GM23338 (cell line): ENCODE measurements at regions not wholly inside any gene's neighbourhood (a gene's known extent, or its start where the extent isn't known, plus 50 kb on each side); places are given as distances from the start of the nearest gene placed in this dataset.

Source experiments
- CREB1 ChIP-seq: fragments of 250-450 bp; sonication (Bioruptor Pico); IDR thresholded peaks from 2 replicates; pipeline ENCODE4 v1.5.0; 2020; ENCODE audit warnings: low read depth, mild to moderate bottlenecking, moderate library complexity
- EZH2 ChIP-seq: fragments of 200-600 bp; sonication (generic); IDR thresholded peaks from one replicate; pipeline ENCODE4 v1.8.0; 2017; ENCODE audit warnings: antibody characterized with exemption, mild to moderate bottlenecking, low read depth; ENCODE audit not compliant: unreplicated experiment
- EZH2phosphoT487 ChIP-seq: fragments of 200-600 bp; sonication (generic); IDR thresholded peaks from one replicate; pipeline ENCODE4 v1.8.1; 2018; ENCODE audit warnings: antibody characterized with exemption; ENCODE audit not compliant: unreplicated experiment
- TF ChIP-seq, protein P1 (sequence below): IDR thresholded peaks from one replicate; pipeline ENCODE4 v1.6.1; 2018; ENCODE audit warnings: antibody characterized with exemption; ENCODE audit not compliant: unreplicated experiment
- TF ChIP-seq, protein P2 (sequence below), 2 experiments: fragments of 200-600 bp in 1 of 2; sonication (generic) in 1 of 2; conservative IDR thresholded peaks; 2 replicates each; pipeline versions ENCODE4 v1.5.1 to v1.6.1; 2016 to 2017; ENCODE audit warnings: antibody characterized with exemption in 2 of 2, low read depth in 2 of 2, mild to moderate bottlenecking in 2 of 2, moderate library complexity in 1 of 2

DNA sequence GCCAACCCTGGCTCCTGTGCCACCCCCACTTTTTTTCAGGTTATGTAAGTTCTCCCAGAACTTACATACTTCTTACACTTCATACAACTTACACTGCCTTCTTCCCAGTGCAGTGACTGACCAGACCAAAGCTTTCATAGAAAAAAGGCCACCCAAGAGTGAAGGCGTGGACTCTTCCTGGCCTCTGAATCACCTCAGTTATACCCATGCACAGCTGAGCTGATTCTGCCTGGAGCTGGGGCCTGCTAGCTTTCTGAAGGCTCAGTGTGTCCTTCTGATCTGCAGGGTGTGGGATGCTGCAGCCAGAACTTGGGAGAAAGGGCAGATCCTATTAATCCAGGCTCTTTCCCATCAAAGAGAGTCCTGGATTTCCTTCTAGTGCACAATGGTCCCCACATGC, 216.1 kb downstream of the TTC32 start:
- TF ChIP-seq, protein P1, sequence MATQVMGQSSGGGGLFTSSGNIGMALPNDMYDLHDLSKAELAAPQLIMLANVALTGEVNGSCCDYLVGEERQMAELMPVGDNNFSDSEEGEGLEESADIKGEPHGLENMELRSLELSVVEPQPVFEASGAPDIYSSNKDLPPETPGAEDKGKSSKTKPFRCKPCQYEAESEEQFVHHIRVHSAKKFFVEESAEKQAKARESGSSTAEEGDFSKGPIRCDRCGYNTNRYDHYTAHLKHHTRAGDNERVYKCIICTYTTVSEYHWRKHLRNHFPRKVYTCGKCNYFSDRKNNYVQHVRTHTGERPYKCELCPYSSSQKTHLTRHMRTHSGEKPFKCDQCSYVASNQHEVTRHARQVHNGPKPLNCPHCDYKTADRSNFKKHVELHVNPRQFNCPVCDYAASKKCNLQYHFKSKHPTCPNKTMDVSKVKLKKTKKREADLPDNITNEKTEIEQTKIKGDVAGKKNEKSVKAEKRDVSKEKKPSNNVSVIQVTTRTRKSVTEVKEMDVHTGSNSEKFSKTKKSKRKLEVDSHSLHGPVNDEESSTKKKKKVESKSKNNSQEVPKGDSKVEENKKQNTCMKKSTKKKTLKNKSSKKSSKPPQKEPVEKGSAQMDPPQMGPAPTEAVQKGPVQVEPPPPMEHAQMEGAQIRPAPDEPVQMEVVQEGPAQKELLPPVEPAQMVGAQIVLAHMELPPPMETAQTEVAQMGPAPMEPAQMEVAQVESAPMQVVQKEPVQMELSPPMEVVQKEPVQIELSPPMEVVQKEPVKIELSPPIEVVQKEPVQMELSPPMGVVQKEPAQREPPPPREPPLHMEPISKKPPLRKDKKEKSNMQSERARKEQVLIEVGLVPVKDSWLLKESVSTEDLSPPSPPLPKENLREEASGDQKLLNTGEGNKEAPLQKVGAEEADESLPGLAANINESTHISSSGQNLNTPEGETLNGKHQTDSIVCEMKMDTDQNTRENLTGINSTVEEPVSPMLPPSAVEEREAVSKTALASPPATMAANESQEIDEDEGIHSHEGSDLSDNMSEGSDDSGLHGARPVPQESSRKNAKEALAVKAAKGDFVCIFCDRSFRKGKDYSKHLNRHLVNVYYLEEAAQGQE: no peak
- TF ChIP-seq, protein P2, sequence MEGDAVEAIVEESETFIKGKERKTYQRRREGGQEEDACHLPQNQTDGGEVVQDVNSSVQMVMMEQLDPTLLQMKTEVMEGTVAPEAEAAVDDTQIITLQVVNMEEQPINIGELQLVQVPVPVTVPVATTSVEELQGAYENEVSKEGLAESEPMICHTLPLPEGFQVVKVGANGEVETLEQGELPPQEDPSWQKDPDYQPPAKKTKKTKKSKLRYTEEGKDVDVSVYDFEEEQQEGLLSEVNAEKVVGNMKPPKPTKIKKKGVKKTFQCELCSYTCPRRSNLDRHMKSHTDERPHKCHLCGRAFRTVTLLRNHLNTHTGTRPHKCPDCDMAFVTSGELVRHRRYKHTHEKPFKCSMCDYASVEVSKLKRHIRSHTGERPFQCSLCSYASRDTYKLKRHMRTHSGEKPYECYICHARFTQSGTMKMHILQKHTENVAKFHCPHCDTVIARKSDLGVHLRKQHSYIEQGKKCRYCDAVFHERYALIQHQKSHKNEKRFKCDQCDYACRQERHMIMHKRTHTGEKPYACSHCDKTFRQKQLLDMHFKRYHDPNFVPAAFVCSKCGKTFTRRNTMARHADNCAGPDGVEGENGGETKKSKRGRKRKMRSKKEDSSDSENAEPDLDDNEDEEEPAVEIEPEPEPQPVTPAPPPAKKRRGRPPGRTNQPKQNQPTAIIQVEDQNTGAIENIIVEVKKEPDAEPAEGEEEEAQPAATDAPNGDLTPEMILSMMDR (conservative IDR thresholded peaks at IDR 0.05; ENCODE audit: low read depth in 2 of 2): no peak
- TF ChIP-seq EZH2phosphoT487: no peak
- TF ChIP-seq EZH2: no peak
- no peak for TF ChIP-seq CREB1 (CRISPR knock-in tag)
